ENCODE measurements at regions not wholly inside any gene's neighbourhood (a gene's known extent, or its start where the extent isn't known, plus 50 kb on each side); places are given as distances from the start of the nearest gene placed in this dataset.

- no peak for DNase-seq (ENCODE audit: low read depth, low spot score)
- H3K27ac ChIP-seq: no peak overlapping the region
Measured at GRCh38 chr2:128988967-128989366, 670.3 kb upstream of the HS6ST1 start.

- H3K27ac ChIP-seq: no peak overlapping the region
- DNase-seq (ENCODE audit: low read depth, low spot score): no peak
Measured at GRCh38 chr2:128995086-128995485, 676.4 kb upstream of the HS6ST1 start.

GRCh38 chr2:128996078-128996477 lies 677.4 kb upstream of the HS6ST1 start:
- no peak for DNase-seq (ENCODE audit: low read depth, low spot score)

GRCh38 chr2:128997166-128997866 lies 678.6 kb upstream of the HS6ST1 start:
- no peak for DNase-seq (ENCODE audit: low read depth, low spot score)
- H3K27ac ChIP-seq: no peak overlapping the region

More at GRCh38 chr2:128996078-128996477, 677.4 kb upstream of the HS6ST1 start:
- no peak overlapping the region for H3K27ac ChIP-seq

GRCh38 chr2:129001926-129002325 lies 683.3 kb upstream of the HS6ST1 start:
- no peak overlapping the region for H3K27ac ChIP-seq
- no peak for DNase-seq (ENCODE audit: low read depth, low spot score)

GRCh38 chr2:129002751-129003150 lies 684.1 kb upstream of the HS6ST1 start:
- no peak for DNase-seq (ENCODE audit: low read depth, low spot score)
- no peak overlapping the region for H3K27ac ChIP-seq

GRCh38 chr2:129004485-129004884 lies 685.8 kb upstream of the HS6ST1 start:
- no peak for DNase-seq (ENCODE audit: low read depth, low spot score)
- no peak overlapping the region for H3K27ac ChIP-seq

- no peak overlapping the region for H3K27ac ChIP-seq
- DNase-seq (ENCODE audit: low read depth, low spot score): no peak
Measured at GRCh38 chr2:129004940-129005490, 686.3 kb upstream of the HS6ST1 start.

- no peak for DNase-seq (ENCODE audit: low read depth, low spot score)
- no peak overlapping the region for H3K27ac ChIP-seq
Measured at GRCh38 chr2:129006135-129006886, 687.6 kb upstream of the HS6ST1 start.

- no peak for DNase-seq (ENCODE audit: low read depth, low spot score)
- H3K27ac ChIP-seq: no peak overlapping the region
Measured at GRCh38 chr2:129006901-129007300, 688.2 kb upstream of the HS6ST1 start.

GRCh38 chr2:129008055-129008880 lies 689.6 kb upstream of the HS6ST1 start:
- peak; percentile 43 for DNase-seq (ENCODE audit: low read depth, low spot score)

GRCh38 chr2:129008881-129009554 lies 690.4 kb upstream of the HS6ST1 start:
- DNase-seq (ENCODE audit: low read depth, low spot score): no peak
- H3K27ac ChIP-seq: peak overlapping the region; percentile 15

More at GRCh38 chr2:129008055-129008880, 689.6 kb upstream of the HS6ST1 start:
- peak overlapping the region; percentile 15 for H3K27ac ChIP-seq

- DNase-seq (ENCODE audit: low read depth, low spot score): no peak
- no peak overlapping the region for H3K27ac ChIP-seq
Measured at GRCh38 chr2:129009555-129010146, 691.0 kb upstream of the HS6ST1 start.

GRCh38 chr2:129010262-129010661 lies 691.6 kb upstream of the HS6ST1 start:
- no peak overlapping the region for H3K27ac ChIP-seq

GRCh38 chr2:129011466-129012061 lies 692.9 kb upstream of the HS6ST1 start:
- DNase-seq (ENCODE audit: low read depth, low spot score): no peak
- no peak overlapping the region for H3K27ac ChIP-seq

More at GRCh38 chr2:129010262-129010661, 691.6 kb upstream of the HS6ST1 start:
- no peak for DNase-seq (ENCODE audit: low read depth, low spot score)

- DNase-seq (ENCODE audit: low read depth, low spot score): no peak
- H3K27ac ChIP-seq: no peak overlapping the region
Measured at GRCh38 chr2:129014432-129014831, 695.8 kb upstream of the HS6ST1 start.

GRCh38 chr2:129015397-129016285 lies 697.0 kb upstream of the HS6ST1 start:
- DNase-seq (ENCODE audit: low read depth, low spot score): no peak
- no peak overlapping the region for H3K27ac ChIP-seq

- DNase-seq (ENCODE audit: low read depth, low spot score): no peak
- no peak overlapping the region for H3K27ac ChIP-seq
Measured at GRCh38 chr2:129016972-129017371, 698.3 kb upstream of the HS6ST1 start.

Measured in epithelial cell of prostate (primary cell).